K562 (cell line): ENCODE measurements at regions not wholly inside any gene's neighbourhood (a gene's known extent, or its start where the extent isn't known, plus 50 kb on each side); places are given as distances from the start of the nearest gene placed in this dataset.

Experiments used
- CHD2 ChIP-seq: IDR thresholded peaks from 2 replicates; pipeline ENCODE4 v1.6.1; 2011; ENCODE audit warnings: low read depth, low read length
- ERF ChIP-seq: fragments of 450-650 bp; formaldehyde crosslinking; IDR thresholded peaks from 2 replicates; pipeline ENCODE4 v1.4.0; 2020; ENCODE audit warnings: mild to moderate bottlenecking, mixed read lengths
- EZH2 ChIP-seq: IDR thresholded peaks from 2 replicates; pipeline ENCODE4 v1.6.1; 2012; ENCODE audit warnings: low read depth, mild to moderate bottlenecking, inconsistent platforms, low read length, borderline replicate concordance
- MEF2A ChIP-seq: IDR thresholded peaks from 2 replicates; pipeline ENCODE4 v1.6.1; 2011; ENCODE audit warnings: low read depth, mild to moderate bottlenecking, low read length, moderate library complexity; ENCODE audit not compliant: control insufficient read depth
- NKRF ChIP-seq: fragments of 450-650 bp; IDR thresholded peaks from 2 replicates; pipeline ENCODE4 v1.6.1; 2016; ENCODE audit warnings: borderline replicate concordance
- POLR2A ChIP-seq: fragments of 450-650 bp; conservative IDR thresholded peaks from 2 replicates; pipeline ENCODE4 v1.6.1; 2016
- POU5F1 ChIP-seq: fragments of 150-350 bp; IDR thresholded peaks from 2 replicates; pipeline ENCODE4 v1.6.1; 2014; ENCODE audit warnings: borderline replicate concordance, low read length, low read depth, mild to moderate bottlenecking; ENCODE audit not compliant: partially characterized antibody
- PTTG1 ChIP-seq: fragments of 450-650 bp; IDR thresholded peaks from 2 replicates; pipeline ENCODE4 v1.6.1; 2016; ENCODE audit warnings: low read depth, mild to moderate bottlenecking, missing genetic modification characterization, missing compliant biosample characterization
- SIN3A ChIP-seq, 2 experiments: fragments of 150-350 bp in 1 of 2; IDR thresholded peaks; 2 replicates each; pipeline ENCODE4 v1.6.1; 2011 to 2016; ENCODE audit warnings: borderline replicate concordance in 2 of 2, low read depth in 2 of 2, low read length in 2 of 2, mild to moderate bottlenecking in 2 of 2, moderate library complexity in 2 of 2; ENCODE audit not compliant: control insufficient read depth in 1 of 2
- SRF ChIP-seq, 2 experiments: fragments of 250-450, 450-650 bp in 1 of 2; sonication (Bioruptor Pico) in 1 of 2; sonication (generic) in 1 of 2; formaldehyde crosslinking; IDR thresholded peaks; 2 replicates each; pipeline versions ENCODE4 v1.5.0 to v1.5.1; 2020 to 2022; ENCODE audit warnings: mild to moderate bottlenecking in 1 of 2, missing genetic modification reagents in 1 of 2
- ZNF830 ChIP-seq: fragments of 250-450 bp; sonication (Bioruptor Pico); IDR thresholded peaks from 2 replicates; pipeline ENCODE4 v1.5.0; 2021; ENCODE audit warnings: mild to moderate bottlenecking
- TF ChIP-seq, protein P1 (sequence below), 3 experiments: IDR thresholded peaks in 2 of 3; conservative IDR thresholded peaks in 1 of 3; 2 replicates each; pipeline ENCODE4 v1.5.1; 2011 to 2012; ENCODE audit warnings: low read length in 3 of 3, mild to moderate bottlenecking in 3 of 3, control low read depth in 2 of 3, improper control_type of control experiment in 1 of 3, inconsistent platforms in 1 of 3, low read depth in 1 of 3, mixed read lengths in 1 of 3, moderate library complexity in 1 of 3; ENCODE audit not compliant: insufficient read depth in 2 of 3
- TF ChIP-seq, protein P2 (sequence below): fragments of 450-650 bp; formaldehyde crosslinking; IDR thresholded peaks from 2 replicates; pipeline ENCODE4 v1.4.0; 2020; ENCODE audit warnings: mild to moderate bottlenecking, moderate library complexity

- TF ChIP-seq MEF2A (no peak), CHD2 (no peak), SIN3A (IDR thresholded peaks at IDR 0.05; ENCODE audit: borderline replicate concordance in 2 of 2, control insufficient read depth in 1 of 2, low read depth in 2 of 2, low read length in 2 of 2) (no peak), POLR2A (no peak), PTTG1 (tag) (no peak), EZH2 (no peak), NKRF (no peak), POU5F1 (no peak), ERF (CRISPR knock-in tag) (no peak), SRF (CRISPR knock-in tag; IDR thresholded peaks at IDR 0.05) (no peak), ZNF830 (no peak)
- TF ChIP-seq, protein P1, sequence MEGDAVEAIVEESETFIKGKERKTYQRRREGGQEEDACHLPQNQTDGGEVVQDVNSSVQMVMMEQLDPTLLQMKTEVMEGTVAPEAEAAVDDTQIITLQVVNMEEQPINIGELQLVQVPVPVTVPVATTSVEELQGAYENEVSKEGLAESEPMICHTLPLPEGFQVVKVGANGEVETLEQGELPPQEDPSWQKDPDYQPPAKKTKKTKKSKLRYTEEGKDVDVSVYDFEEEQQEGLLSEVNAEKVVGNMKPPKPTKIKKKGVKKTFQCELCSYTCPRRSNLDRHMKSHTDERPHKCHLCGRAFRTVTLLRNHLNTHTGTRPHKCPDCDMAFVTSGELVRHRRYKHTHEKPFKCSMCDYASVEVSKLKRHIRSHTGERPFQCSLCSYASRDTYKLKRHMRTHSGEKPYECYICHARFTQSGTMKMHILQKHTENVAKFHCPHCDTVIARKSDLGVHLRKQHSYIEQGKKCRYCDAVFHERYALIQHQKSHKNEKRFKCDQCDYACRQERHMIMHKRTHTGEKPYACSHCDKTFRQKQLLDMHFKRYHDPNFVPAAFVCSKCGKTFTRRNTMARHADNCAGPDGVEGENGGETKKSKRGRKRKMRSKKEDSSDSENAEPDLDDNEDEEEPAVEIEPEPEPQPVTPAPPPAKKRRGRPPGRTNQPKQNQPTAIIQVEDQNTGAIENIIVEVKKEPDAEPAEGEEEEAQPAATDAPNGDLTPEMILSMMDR (IDR thresholded peaks at IDR 0.05 in 2 of 3, conservative IDR thresholded peaks at IDR 0.05 in 1 of 3; ENCODE audit: insufficient read depth in 2 of 3, low read depth in 1 of 3, low read length in 3 of 3) = no peak
- TF ChIP-seq, protein P2, sequence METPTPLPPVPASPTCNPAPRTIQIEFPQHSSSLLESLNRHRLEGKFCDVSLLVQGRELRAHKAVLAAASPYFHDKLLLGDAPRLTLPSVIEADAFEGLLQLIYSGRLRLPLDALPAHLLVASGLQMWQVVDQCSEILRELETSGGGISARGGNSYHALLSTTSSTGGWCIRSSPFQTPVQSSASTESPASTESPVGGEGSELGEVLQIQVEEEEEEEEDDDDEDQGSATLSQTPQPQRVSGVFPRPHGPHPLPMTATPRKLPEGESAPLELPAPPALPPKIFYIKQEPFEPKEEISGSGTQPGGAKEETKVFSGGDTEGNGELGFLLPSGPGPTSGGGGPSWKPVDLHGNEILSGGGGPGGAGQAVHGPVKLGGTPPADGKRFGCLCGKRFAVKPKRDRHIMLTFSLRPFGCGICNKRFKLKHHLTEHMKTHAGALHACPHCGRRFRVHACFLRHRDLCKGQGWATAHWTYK (CRISPR knock-in tag) = no peak
These were observed 320.6 kb upstream of the TBL1XR1 start for GRCh38 chr3:177517906-177518305.
